HG02852 (cell line): ENCODE measurements at regions not wholly inside any gene's neighbourhood (a gene's known extent, or its start where the extent isn't known, plus 50 kb on each side); places are given as distances from the start of the nearest gene placed in this dataset.
"Not testable (repeated sequence)": the region's sequence is repeated elsewhere in the genome, so short reads cannot be mapped to it uniquely, and the experiment has no call there.

Source experiments
- ATAC-seq: cut with Tn5 transposase; IDR thresholded peaks from one replicate; pipeline ENCODE4 v1.9.1; 2021; ENCODE audit warnings: mild to moderate bottlenecking, moderate library complexity; ENCODE audit not compliant: unreplicated experiment

DNA sequence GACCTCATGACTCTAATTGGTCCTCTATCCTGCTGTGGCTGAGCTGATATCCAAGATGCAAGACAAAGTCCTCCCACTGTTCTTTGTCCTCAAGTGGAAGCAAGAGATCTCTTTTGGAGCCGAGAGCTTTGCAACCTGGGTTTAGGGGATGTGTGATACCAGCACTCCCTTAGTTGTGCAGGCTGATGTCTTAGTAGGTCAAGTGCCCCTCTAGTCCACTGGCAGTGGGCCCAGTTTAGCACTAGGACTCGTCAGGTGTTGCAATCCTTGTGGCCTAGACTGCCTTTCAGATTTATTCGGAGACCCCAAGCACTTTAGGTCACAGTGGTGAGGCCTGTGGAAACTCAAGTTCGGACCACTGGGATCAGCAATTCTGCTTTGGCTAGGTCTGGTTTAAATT lies 64.0 kb downstream of the GPRASP3 start:
- ATAC-seq: no peak

DNA sequence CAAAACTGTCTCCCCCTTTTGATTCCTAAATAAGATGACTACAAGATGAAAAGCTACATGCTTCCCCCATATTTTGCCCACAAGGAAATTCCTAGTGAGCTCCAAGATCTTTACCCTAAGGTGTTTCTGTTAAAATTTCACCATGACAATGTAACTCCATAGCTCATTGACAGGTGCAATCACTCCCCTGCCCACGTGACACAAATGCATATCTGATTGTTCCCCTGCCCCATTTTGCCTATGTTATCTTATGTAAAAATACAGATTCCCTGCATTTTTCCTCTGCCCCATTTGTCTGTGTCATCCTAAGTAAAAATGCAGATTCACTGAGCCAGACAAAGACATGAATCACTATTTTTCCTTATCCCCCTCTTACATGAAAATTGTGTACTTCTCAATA lies 66.7 kb downstream of the GPRASP3 start:
- no peak for ATAC-seq

DNA sequence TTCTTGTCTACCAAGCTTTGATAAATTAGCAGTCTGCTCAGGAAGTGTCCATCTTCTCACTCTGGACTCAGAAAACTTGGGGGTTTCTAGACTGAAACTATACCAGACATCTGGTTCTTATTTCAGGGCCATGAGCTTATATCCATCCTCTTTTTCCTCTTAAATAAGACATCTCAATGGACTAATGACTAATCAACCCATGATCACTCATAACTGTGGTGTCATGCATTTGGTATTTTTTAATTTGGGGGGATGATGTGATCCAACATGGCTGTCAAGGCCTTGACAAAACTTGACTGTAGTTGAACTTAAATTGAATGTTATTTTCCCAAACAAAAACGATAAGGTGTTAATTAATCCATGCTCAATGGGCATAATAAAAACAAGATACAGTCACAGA lies 87.8 kb downstream of the GPRASP3 start:
- no peak for ATAC-seq

DNA sequence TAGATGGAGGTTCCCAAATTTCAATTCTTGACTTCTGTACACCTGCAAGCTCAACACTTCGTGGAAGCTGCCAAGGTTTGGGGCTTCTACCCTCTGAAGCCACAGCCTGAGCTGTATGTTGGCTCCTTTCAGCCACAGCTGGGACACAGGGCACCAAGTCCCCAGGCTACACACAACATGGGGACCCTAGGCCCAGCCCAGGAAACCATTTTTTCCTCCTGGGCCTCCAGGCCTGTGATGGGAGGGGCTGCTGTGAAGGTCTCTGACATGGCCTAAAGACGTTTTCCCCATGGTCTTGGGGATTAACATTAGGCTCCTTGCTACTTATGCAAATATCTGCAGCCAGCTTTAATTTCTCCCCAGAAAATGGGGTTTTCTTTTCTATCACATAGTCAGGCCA lies 97.7 kb downstream of the GPRASP3 start:
- not testable (repeated sequence) for ATAC-seq

DNA sequence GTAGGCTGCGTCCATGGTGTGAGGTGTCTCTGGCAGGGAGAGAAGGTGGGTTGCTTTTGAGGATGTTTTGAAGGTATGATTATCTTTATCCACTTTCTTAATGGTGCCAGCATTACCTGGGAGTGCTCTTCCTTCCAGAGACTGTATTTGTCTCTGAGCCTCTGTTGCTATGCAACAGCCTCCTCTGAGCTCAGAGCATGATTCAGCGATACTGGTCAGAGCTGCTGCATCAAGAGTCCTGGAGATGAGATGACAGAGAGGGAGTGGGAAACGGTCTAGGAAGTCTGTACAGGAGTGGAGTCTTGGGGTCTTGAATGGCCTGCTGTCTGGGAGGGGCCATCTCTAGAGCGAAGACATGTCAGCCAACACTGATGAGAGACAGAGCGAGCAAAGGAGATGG lies 104.4 kb upstream of the RAB40AL start:
- no peak for ATAC-seq

DNA sequence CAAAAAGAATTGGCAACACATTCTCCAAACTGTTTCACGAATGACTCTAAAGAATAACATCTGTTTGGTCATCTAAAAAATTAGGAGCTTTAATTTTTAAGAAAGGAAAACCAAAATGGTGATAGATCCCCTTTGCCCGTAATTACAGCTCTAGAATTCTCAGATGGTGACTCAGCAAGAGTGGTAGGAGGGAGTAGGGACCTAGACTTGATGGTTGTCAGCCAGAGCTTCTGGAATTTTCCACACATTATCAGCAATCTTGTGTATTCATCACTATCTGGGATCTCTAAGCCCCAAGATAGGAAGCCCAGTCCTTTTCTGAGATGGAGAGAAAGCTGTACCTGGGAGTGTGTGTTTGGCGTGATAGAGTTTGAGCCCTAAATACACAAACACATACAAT lies 103.9 kb upstream of the RAB40AL start:
- no peak for ATAC-seq

DNA sequence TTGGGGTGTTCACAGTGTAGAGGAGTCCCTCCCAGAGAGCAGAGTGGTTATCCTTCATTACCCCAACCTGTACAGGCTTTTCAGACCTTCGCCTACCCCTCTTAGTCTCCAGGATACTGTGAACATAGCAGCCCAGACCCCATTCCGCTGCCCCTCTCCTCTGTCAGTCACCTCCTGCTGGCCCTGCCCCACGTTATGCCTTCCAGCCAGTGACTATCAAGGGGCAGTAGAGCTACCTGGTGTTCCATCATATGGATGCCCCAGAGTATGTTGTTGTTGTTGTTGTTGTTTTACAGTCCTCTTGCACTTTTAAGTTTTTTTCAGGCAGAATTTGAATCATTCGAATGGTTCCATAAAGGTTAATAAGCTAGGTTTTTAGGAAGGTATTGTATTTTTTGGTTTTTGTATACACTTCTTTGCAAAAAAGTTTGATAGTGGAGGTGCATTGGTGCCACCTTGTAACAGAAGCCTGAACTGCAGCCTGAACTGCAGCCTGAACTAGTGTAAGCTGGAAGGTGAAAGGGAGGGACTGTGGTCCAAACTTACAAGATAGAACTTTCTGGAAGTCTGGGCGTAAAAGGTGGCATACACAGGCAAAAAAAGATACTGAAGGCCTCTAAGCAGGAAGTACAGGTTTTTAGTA lies 101.4 kb upstream of the RAB40AL start:
- no peak for ATAC-seq

DNA sequence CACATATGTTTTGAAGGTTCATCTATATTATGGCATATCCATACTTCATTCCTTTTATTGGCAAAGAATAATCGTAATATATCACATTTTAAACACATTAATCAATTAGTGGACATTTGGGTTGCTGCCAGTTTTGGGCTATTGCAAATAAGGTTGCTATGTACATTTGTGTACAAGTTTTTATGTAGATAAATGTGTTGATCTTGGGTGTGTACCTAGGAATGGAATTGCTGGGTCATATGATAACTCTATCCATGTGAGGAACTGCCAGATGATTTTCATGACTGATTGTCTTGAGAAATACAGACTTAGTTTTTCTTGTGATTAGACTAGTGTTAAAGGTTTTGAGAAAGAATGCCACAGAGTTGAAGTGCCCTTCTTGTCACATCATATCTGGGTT lies 99.2 kb upstream of the RAB40AL start:
- no peak for ATAC-seq

DNA sequence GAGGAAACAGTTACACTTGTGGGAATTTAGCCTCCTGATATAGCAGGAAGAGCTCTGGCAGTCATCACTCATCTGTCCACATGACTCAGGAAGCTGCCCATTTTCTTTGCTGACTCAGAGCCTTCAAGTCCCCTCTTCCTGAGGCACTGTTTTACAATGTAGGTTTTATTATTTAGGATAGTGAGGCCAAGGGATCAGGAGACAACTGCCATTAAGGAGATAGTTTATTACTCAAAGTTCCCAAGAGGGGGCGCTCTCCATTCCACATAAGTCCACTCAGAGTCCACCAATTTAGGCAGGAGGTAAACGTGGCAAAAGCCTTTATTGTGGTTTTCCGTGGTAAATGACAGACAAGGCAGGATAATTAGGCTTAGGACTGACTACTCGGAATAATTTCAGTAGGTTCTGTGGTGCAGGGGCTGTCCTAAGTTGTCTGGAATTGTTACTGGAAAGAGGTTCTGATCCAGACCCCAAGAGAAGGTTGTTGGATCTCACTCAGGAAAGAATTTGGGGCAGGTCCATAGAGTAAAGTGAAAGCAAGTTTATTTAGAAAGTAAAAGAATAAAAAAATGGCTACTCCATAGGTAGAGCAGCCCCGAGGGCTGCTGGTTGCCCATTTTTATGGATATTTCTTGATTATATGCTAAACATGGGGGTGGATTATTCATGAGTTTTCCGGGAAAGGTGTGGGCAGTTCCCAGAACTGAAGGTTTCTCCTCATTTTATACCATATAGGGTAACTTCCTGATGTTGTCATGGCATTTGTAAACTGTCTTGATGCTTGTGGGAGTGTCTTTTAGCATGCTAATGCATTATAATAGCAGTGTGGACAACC lies 96.0 kb upstream of the RAB40AL start:
- no peak for ATAC-seq

DNA sequence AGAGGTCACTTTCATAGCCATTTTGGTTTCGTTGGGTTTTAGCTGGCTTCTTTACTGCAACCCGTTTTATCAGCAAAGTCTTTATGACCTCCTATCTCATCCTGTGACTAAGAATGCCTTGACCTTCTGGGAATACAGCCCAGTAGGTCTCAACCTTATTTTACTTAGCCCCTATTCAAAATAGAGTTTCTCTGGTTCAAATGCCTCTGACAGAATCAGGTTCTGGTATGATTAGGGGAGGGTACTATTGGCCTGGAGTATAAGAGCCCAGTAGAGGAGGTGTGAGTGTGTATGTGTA lies 95.4 kb upstream of the RAB40AL start:
- no peak for ATAC-seq

DNA sequence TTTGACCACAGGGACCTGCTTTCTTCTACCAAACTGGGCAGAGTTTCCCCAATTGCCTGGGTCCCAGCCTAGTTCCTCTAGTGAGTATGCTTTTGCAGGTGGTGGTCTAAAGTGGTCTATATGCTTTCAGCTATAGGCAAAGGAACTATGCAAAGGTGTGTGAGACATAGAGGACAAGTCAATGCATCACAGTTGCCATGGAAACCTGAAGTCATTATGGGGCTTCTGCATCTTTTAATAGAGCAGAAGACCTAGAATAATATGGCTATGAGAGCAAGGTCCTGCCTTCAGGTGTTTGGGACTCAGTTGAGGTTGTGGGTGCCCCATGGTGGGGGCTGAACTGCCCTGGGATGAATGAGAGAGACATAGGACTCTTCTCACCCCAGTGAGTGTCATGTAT lies 92.1 kb upstream of the RAB40AL start:
- no peak for ATAC-seq

DNA sequence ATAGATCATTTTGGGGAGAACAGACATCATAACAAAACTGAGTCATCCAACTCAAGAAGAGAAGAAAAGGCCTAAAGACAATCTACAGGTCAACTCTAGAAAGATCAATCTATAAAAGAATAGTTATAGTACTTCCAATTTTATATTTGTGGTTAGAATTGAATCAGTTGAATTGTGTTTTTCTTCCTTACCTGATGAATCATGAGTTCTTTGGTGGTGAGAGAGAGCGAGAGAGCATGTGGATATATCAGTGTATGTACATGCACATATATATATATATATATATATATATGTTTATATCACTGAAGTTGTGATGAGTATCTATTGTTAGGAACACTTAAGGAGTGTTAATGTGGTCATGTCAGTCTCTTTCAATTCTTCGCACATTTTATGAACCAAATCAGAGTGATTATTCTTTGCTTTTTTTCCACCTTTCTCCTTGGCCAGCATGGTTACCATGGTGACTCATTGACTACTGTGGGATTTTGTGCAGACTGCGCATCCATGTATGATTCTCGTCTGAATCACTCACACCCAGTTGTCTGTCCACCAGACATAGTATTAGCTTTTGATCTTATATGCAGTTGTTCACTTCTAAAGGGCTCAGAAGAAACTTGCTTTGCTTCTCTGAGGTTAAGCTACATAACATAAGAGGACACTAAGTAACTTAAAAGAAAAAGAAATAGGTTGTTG lies 90.4 kb upstream of the RAB40AL start:
- ATAC-seq: no peak

DNA sequence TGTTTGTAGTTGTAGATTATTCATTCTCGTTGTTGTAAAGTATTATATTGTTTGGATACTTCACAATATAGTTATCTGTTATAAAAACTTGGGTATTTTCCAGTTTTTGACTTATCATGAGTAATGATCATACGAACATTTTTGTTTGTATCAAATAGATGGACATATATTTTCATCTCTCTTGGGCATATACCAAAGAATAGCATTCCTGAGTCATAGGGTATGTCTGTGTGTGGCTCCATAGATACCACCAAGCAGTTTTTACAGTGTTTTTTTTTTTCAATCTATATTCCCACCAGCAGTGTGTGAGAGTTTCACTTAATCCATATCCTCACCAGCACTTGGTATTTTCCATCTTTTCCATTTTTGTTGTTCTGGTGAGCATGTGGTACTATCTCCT lies 89.7 kb upstream of the RAB40AL start:
- ATAC-seq: no peak

DNA sequence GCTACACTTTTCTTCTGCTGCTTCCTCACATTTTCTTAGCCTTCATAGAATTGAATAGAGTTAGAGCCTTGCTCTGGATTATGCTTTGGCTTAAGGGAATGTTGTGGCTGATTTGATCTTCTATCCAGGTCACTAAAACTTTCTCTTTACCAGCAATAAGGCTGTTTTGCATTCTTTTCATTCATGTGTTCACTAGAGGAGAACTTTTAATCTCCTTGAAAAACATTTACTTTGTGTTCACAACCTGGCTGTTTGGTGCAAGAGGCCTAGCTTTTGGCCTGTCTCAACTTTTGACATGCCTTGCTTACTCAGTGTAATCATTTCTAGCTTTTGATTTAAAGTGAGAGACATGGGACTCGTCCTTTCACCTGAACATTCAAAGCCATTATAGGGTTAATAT lies 87.7 kb upstream of the RAB40AL start:
- no peak for ATAC-seq

DNA sequence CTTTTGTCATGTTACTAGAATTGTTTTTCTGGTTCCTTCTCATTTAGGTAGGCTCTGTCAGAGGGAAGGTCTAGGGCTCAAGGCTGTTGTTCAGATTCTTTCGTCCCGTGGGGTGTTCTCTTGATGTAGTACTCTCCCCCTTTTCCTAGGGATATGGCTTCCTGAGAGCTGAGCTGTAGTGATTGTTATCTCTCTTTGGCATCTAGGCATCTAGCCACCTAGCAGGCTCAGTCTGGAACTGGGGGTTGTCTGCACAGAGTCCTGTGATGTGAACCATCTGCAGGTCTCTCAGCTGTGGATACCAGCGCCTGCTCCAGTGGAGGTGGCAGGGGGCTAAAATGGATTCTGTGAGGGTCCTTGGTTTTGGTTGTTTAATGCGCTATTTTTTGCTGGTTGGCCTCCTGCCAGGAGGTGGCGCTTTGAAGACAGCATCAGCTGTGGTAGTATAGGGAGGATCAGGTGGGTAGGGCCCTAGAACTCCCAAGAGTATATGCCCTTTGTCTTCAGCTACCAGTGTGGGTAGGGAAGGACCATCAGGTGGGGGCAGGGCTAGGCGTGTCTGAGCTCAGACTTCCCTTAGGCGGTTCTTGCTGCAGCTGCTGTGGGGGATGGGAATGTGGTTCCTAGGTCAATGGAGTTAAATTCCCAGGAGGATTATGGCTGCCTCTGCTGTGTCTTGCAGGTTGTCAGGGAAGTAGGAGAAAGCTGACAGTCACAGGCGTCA lies 78.1 kb upstream of the RAB40AL start:
- not testable (repeated sequence) for ATAC-seq

DNA sequence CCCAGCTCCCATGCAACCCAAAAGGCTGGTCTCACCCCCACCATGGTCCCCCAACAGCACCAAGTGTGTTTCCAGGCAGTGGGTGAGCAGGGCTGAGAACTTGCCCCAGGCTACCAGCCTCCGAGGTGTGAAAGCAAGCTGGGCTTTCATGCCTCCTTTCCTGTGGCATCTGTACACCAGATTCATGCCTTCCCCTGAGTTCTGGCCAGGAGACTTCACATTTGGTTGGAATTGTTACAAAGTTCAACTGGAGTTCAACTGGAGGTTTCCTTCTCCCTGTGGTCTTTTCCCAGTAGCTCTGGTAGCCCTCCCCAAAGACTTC lies 77.6 kb upstream of the RAB40AL start:
- no peak for ATAC-seq

DNA sequence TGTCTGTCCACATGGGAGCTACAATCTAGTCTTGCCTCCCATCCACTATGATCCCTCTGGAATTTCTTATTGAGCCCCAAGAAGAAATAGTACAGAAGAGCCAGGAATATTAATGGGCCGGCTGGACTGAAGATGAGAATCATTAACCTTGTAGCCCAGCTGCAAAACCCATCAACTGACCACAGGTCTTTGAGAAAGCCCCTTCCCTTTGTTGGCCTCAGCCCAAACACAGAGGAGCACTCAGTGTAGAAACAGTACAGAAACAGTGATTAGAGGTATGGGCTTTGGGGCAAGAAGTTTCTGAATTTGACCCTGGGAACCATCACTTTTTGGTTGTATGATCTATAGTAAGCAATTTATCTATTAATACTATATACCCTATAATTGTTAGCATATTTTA lies 76.8 kb upstream of the RAB40AL start:
- ATAC-seq: no peak

DNA sequence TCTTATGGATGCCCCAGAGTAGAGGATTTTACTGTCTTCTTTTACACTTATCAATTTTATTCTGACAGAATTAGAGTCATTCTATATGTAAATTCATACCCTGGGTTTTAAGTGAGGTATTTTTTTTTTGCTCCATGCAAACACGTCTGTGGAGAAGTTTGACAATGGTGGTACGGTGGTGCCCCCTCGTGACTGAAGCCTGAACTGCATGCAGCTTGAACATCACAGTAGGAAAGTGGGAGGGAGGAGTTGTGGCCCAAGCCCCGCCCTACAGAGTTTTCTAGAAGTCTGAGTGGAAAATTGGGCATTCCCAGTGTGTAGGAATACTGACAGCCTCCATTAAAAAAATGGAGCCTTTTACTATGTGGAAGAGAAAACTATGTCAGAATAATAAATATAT lies 73.3 kb upstream of the RAB40AL start:
- peak; percentile 98 for ATAC-seq

DNA sequence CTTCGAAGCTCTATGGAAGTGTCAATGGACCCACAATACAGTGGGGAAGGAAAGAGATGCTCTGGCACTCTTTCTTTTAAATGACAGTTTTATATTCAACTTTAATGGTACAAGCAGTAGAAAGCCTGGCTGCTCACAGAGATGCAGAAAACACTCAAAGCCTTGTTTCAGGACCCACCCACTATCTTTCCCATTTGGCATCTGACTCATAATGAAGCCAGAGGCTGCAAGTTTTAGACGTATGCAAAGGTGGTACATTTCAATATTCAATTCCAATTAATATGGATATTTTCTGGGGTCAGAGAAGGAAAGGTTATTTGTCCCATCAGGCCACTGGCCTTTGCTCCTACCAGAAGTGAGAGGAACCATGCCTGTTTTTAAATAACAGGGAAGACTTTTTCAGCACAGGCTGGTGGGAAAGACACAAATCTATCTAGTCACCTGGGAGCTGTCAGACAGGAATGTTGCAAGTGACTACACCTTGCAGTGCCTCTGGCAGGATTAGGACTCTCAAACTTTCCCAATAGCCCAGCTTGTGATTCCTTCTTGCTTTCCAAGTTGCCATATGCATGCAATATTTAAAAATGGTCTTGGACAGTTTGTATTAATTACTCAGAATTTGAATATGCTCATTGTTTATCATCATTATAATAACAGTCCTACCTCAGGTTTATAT lies 70.0 kb upstream of the RAB40AL start:
- ATAC-seq: no peak

DNA sequence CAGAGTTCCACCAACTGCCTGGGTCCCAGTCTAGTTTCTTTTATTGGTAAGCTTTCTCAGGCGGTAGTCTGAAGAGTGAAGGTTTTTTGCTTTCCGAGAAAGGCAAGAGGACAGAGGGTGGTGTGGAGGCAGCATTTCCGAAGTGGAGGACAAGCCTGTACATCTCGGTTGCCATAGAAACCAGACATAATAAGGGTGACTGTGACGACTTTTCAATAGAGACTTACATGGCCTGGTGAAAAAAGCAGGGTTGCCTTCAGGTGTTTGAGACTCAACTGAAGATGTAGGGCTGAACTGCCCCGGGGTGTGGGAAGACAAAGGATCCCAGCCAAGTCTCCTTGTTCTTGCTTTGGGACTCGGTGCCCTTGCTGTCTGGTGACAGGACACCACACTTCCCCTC lies 53.6 kb upstream of the RAB40AL start:
- no peak for ATAC-seq
